Bone marrow (tissue), 2 donors: ENCODE measurements at regions not wholly inside any gene's neighbourhood (a gene's known extent, or its start where the extent isn't known, plus 50 kb on each side); places are given as distances from the start of the nearest gene placed in this dataset.

Experiments used
- DNase-seq, 2 donors: peaks; one replicate each; lab custom pipeline; 2025; lab: John Stamatoyannopoulos, UW

- no peak for DNase-seq
These were observed 91.8 kb upstream of the ZNF521 start for GRCh38 chr18:25443776-25444175.

- no peak for DNase-seq
These were observed 83.3 kb upstream of the ZNF521 start for GRCh38 chr18:25435149-25435782.

- DNase-seq: no peak
These were observed 82.8 kb upstream of the ZNF521 start for GRCh38 chr18:25434745-25435144.

GRCh38 chr18:25433590-25433989 is 81.6 kb upstream of the ZNF521 start:
- no peak for DNase-seq

- DNase-seq: no peak
These were observed 73.1 kb upstream of the ZNF521 start for GRCh38 chr18:25425024-25425423.

GRCh38 chr18:25423760-25424159 is 71.8 kb upstream of the ZNF521 start:
- DNase-seq: no peak

GRCh38 chr18:25423267-25423666 is 71.3 kb upstream of the ZNF521 start:
- DNase-seq: no peak

GRCh38 chr18:25422230-25422629 is 70.3 kb upstream of the ZNF521 start:
- DNase-seq: no peak

- DNase-seq: no peak
These were observed 68.3 kb upstream of the ZNF521 start for GRCh38 chr18:25420077-25420825.

GRCh38 chr18:25416374-25416773 is 64.4 kb upstream of the ZNF521 start:
- no peak for DNase-seq

- no peak for DNase-seq
These were observed 58.0 kb upstream of the ZNF521 start for GRCh38 chr18:25409971-25410370.

GRCh38 chr18:25408293-25408692 is 56.3 kb upstream of the ZNF521 start:
- no peak for DNase-seq
